NT2/D1 (cell line): ENCODE measurements at regions not wholly inside any gene's neighbourhood (a gene's known extent, or its start where the extent isn't known, plus 50 kb on each side); places are given as distances from the start of the nearest gene placed in this dataset.
"Not testable (repeated sequence)": the region's sequence is repeated elsewhere in the genome, so short reads cannot be mapped to it uniquely, and the experiment has no call there.

Experiments
- SUZ12 ChIP-seq: IDR thresholded peaks from 2 replicates; pipeline ENCODE4 v1.6.1; 2011; ENCODE audit not compliant: insufficient read length, insufficient read depth; ENCODE audit errors: extremely low read depth
- YY1 ChIP-seq: IDR thresholded peaks from 2 replicates; pipeline ENCODE4 v1.6.1; 2011; ENCODE audit not compliant: insufficient read length, insufficient read depth
- ZNF274 ChIP-seq: IDR thresholded peaks from 2 replicates; pipeline ENCODE4 v1.6.1; 2011; ENCODE audit warnings: mild to moderate bottlenecking, low read depth, low read length

DNA sequence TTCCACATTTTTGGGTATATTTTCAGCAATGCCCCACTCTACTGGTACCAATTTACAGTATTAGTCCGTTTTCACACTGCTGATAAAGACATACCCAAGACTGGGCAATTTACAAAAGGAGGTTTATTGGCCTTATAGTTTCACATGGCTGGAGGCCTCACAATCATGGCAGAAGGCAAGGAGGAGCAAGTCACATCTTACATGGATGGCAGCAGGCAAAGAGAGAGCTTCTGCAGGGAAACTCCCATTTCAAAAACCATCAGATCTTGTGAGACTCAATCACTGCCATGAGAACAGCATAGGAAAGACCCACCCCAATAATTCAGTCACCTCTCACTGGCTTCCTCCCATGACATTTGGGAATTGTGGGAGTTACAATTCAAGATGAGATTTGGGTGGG lies 722.9 kb downstream of the NTRK3 start:
- not testable (repeated sequence) for TF ChIP-seq ZNF274, YY1, SUZ12
